Heart right ventricle (tissue), 16 donors: ENCODE measurements at regions not wholly inside any gene's neighbourhood (a gene's known extent, or its start where the extent isn't known, plus 50 kb on each side); places are given as distances from the start of the nearest gene placed in this dataset.

Experiments used
- ATAC-seq, 8 donors: fragments of 200-7000 bp; cut with Tn5 transposase; one replicate each; pipeline ENCODE4 v1.9.1; 2020; ENCODE audit warnings: mild to moderate bottlenecking in 8 of 8, moderate library complexity in 8 of 8, moderate number of reproducible peaks in 1 of 8
- DNase-seq, 2 donors: peaks; one replicate each; pipeline ENCODE4 v3.0.0-alpha.2; 2020
- H3K27ac ChIP-seq, 10 donors: fragments of 200-600 bp; sonication (generic) in 2 of 10; one replicate each; pipeline versions ENCODE4 v1.5.0 to v1.8.0; 2020 to 2022; ENCODE audit warnings: mild to moderate bottlenecking in 3 of 10
- H3K27me3 ChIP-seq, 7 donors: fragments of 200-600 bp; one replicate each; pipeline ENCODE4 v1.8.0; 2021 to 2022; ENCODE audit warnings: mild to moderate bottlenecking in 2 of 7
- H3K36me3 ChIP-seq, 9 donors: fragments of 200-600 bp; sonication (generic) in 1 of 9; one replicate each; pipeline versions ENCODE4 v1.5.0 to v1.8.0; 2020 to 2022; ENCODE audit warnings: mild to moderate bottlenecking in 2 of 9
- H3K4me1 ChIP-seq, 9 donors: fragments of 200-600 bp; sonication (generic) in 1 of 9; one replicate each; pipeline versions ENCODE4 v1.5.0 to v1.8.0; 2020 to 2022; ENCODE audit warnings: mild to moderate bottlenecking in 4 of 9
- H3K4me3 ChIP-seq, 10 donors: fragments of 200-600 bp; sonication (generic) in 2 of 10; one replicate each; pipeline versions ENCODE4 v1.5.0 to v1.8.0; 2020 to 2022; ENCODE audit warnings: mild to moderate bottlenecking in 7 of 10, moderate library complexity in 2 of 10
- H3K9me3 ChIP-seq, 11 donors: fragments of 200-600 bp in 10 of 11; sonication (generic) in 2 of 11; one replicate each; pipeline versions ENCODE4 v1.5.0 to v1.8.0; 2013 to 2022; ENCODE audit warnings: mild to moderate bottlenecking in 2 of 11, control low read depth in 1 of 11, moderate library complexity in 1 of 11
- WGBS, 2 donors: extraction: QIAGEN DNeasy Blood & Tissue Kit; methylation state at CpG; one replicate each; pipeline ENCODE4 v1.1.7; 2013; ENCODE audit warnings: inconsistent platforms in 1 of 2; 5-methylcytosine and 5-hydroxymethylcytosine counted together
- intact Hi-C, 10 donors: fragments of 100-400 bp; cut with DNase I; formaldehyde crosslinking; loops; one replicate each; pipeline versions ENCODE4 v1.11.1 to v1.14.2; 2022
- TF ChIP-seq, protein P1 (sequence below), 9 donors: fragments of 200-600 bp; sonication (generic) in 2 of 9; IDR thresholded peaks; one replicate each; pipeline versions ENCODE4 v1.5.0 to v1.8.0; 2021 to 2022; ENCODE audit warnings: antibody characterized with exemption in 9 of 9, mild to moderate bottlenecking in 5 of 9, moderate library complexity in 1 of 9
- donor health status: Arrhythmogenic right ventricular cardiomyopathy.
- donor health status: ischemic (EF 13 %, LVEDD 7.1; RV severe dilation, severe dysfunction).
- donor health status: healthy with polysubstance abuse.
- donor health status: DM: no; HTN: yes; CAD: no.
- donor health status: DM: no; HTN: no; CAD: no.
- donor health status: ischemic (EF 25% LVEDD 6.9; RV normal size, moderate dysfunction).
- donor health status: ischemic (EF 25% LVEDD 5.7; RV mildly dilated, moderate dysfunction).
- donor health status: healthy.
- donor health status: DM: yes; HTN: yes; CAD: no.
- donor health status: Ischemic cardiomyopathy.
- donor health status: ischemic (EF 35%, LVEDD 5.7; RV mildly dilated, moderate dysfunction).
- donor health status: nonischemic (EF 11% LVEDD 7.7; RV severe dilation, severe dysfunction).
- donor health status: DM: yes; HTN: yes; CAD: no.
- donor health status: PGD.
- donor health status: ischemic (EF 29% LVEDD 5.4; RV normal size, mild dysfunction).
- donor health status: nonischemic (EF 23%, LVEDD 6.1; RV moderate dilation, normal function).

DNA sequence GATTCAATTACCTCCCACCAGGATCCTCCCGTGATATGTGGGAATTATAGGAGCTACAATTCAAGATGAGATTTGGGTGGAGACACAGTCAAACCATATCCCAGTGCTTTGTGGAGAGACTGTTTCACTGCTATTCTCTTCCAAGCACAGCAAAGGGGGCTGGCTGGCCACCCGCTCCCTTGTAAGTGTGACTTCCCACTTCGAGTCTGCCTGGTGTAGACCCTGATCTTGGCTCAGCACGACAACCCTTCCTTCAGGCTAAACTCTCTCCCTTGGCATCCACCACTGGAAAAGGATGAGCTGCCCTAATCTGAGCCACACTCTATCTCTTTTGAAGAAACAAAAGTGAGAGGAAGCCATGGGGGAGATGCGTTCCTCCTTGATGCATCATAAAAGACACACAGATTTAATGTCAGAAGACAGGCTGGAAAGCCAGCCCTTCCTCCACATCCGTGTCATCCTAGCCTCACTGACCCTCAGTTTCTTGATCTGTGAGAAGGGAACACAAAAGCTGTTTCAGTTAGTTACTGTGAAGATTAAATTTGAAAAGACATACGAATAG, 64.7 kb upstream of the CDON start:
- no peaks in the 10 kb centered on the region for H3K27me3 ChIP-seq
- no peak overlapping the region for H3K4me3 ChIP-seq
- no peaks in the 10 kb centered on the region for H3K36me3 ChIP-seq
- DNase-seq (no peak), ATAC-seq (no peak)
- intact Hi-C loops, result no loop called here
- no peaks in the 10 kb centered on the region for H3K9me3 ChIP-seq
- H3K4me1 ChIP-seq, result peaks cover 0 to 32% (median 10%) of the 10 kb centered on the region in 9 donors
- no peak overlapping the region for H3K27ac ChIP-seq
- WGBS, 2 donors, result 82 to 83% methylated on average over 7 of the region's 7 CpGs
- TF ChIP-seq, protein P1, sequence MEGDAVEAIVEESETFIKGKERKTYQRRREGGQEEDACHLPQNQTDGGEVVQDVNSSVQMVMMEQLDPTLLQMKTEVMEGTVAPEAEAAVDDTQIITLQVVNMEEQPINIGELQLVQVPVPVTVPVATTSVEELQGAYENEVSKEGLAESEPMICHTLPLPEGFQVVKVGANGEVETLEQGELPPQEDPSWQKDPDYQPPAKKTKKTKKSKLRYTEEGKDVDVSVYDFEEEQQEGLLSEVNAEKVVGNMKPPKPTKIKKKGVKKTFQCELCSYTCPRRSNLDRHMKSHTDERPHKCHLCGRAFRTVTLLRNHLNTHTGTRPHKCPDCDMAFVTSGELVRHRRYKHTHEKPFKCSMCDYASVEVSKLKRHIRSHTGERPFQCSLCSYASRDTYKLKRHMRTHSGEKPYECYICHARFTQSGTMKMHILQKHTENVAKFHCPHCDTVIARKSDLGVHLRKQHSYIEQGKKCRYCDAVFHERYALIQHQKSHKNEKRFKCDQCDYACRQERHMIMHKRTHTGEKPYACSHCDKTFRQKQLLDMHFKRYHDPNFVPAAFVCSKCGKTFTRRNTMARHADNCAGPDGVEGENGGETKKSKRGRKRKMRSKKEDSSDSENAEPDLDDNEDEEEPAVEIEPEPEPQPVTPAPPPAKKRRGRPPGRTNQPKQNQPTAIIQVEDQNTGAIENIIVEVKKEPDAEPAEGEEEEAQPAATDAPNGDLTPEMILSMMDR (IDR thresholded peaks at IDR 0.05), result no peak

DNA sequence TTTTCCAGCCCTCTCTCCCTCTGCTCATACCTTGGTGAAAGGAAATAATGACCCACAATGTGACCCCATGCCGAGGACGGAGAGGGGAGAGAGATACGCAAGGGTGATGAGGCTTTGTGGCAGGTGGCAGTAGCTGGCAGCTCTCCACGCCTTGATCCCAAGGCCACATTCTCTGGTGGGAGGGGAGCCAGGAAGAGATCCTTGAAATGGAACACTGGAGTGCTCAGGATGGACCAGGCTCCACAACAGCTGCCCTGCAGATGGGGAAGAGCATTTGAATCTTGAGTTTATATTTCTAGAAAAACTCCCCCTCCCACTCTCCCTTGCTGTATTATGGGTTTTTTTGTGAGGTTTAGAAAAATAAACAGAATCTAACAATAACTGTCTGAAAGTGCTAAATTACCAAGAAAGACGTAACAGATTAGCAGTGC, 61.6 kb upstream of the CDON start:
- no peak overlapping the region for H3K4me3 ChIP-seq
- TF ChIP-seq, protein P1 (IDR thresholded peaks at IDR 0.05), result no peak
- peaks cover 0 to 18% (median 9%) of the 10 kb centered on the region in 9 donors for H3K4me1 ChIP-seq
- H3K9me3 ChIP-seq, result no peaks in the 10 kb centered on the region
- no peak for DNase-seq
- no peaks in the 10 kb centered on the region for H3K27me3 ChIP-seq
- WGBS, 2 donors, result 56 to 64% methylated on average over 5 of the region's 5 CpGs
- H3K36me3 ChIP-seq, result no peaks in the 10 kb centered on the region
- no peak overlapping the region for H3K27ac ChIP-seq
- intact Hi-C loops, result no loop called here
- no peak for ATAC-seq

DNA sequence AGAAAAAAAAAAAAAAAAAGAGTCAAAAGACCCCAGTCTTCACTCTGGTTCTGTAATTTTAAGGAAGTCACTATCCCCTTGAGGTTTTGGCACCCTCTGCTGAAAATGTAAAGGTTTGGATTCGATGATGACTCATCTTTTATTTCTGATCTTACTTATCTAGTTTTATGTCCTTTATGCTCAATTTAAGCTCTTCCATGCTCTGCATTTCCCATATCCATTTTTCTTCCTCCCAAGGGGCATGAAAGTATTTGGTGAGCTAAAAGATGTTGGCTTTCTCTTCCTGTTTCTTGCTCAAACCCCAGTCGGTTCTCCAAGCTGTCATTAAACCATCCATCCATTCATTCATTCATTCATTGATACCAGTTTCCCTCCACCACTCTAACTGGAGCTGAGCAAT, 61.0 kb upstream of the CDON start:
- H3K27ac ChIP-seq, result no peak overlapping the region
- intact Hi-C loops, result no loop called here
- peaks cover 0 to 18% (median 9%) of the 10 kb centered on the region in 9 donors for H3K4me1 ChIP-seq
- H3K4me3 ChIP-seq, result no peak overlapping the region
- H3K9me3 ChIP-seq, result no peaks in the 10 kb centered on the region
- ATAC-seq, result no peak
- TF ChIP-seq, protein P1 (IDR thresholded peaks at IDR 0.05), result no peak
- H3K27me3 ChIP-seq, result no peaks in the 10 kb centered on the region
- WGBS, 2 donors, result 39 to 57% methylated on average over 2 of the region's 2 CpGs
- H3K36me3 ChIP-seq, result no peaks in the 10 kb centered on the region
- DNase-seq, result no peak

DNA sequence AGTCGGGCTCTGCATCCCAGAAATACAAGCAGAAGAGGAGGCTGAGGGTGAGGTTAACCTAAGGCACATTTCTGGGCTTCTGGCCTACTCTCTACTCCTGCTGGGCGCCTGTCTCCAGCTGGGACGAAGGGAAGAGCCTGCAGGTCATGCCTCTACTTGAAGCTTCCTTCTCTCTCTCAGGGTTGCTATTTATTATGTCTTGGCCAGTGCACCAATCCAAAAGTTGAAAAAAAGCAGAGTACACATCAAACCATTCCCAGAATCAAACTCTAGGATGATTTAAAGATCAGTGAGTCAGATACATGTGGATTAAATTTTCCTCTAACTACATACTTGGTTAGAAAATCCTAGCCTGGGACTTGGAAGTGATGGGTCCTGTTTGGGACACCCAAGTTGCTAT, 60.2 kb upstream of the CDON start:
- intact Hi-C loops, result loop anchor here in 1 of 10 donors (1.0 kb wide), 1 partner anchor 26 kb away; no protein-coding TSS in a partner anchor
- TF ChIP-seq, protein P1 (IDR thresholded peaks at IDR 0.05), result no peak
- 73% methylated on average over 3 of the region's 3 CpGs for WGBS, 2 donors
- ATAC-seq, result peak in 1 of 8 donors; percentile 62
- H3K36me3 ChIP-seq, result no peaks in the 10 kb centered on the region
- H3K4me1 ChIP-seq, result peaks cover 0 to 13% (median 4%) of the 10 kb centered on the region in 9 donors
- H3K4me3 ChIP-seq, result no peak overlapping the region
- DNase-seq, result no peak
- H3K27me3 ChIP-seq, result no peaks in the 10 kb centered on the region
- peak overlapping the region in 1 of 10 donors; percentile 16 for H3K27ac ChIP-seq
- no peaks in the 10 kb centered on the region for H3K9me3 ChIP-seq
